ENCODE measurements at regions not wholly inside any gene's neighbourhood (a gene's known extent, or its start where the extent isn't known, plus 50 kb on each side); places are given as distances from the start of the nearest gene placed in this dataset.

DNA sequence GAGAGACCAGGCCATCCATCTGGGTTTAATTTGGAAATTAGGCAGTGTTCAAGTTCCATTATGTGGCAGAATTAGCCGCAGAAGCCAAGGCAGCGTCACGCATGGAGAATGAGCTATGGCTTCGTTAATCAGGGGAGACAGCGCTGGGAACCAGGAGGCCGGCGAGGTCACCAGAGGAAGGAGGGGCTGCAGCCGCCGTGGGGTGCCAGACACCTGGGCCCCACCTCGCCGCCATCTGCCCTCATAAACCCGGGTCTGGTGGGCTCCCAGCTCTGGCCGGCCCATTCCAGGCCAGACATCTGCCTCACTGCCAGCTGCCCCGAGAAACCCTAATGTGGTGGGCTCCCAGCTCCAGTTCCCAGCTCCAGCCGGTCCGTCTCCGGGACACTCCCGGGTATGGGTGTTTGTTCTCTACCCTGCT is 676.9 kb downstream of the BRD1 start:
- H2BK5ac ChIP-seq (ENCODE audit: low read depth, low read length, poor library complexity, severe bottlenecking): no peak overlapping the region
- H3K14ac ChIP-seq (replicated peaks; ENCODE audit: low read depth, low read length): no peak overlapping the region
- H4K91ac ChIP-seq (ENCODE audit: insufficient read depth, low read depth, low read length): no peak overlapping the region
- H2BK15ac ChIP-seq (ENCODE audit: low read depth, low read length): no peak overlapping the region
- 45% methylated on average over 11 of the region's 18 CpGs; no CpG with 5 or more reads in 1 of the 2 experiments for WGBS, 2 experiments (ENCODE audit: extremely low coverage in 2 of 2, insufficient read length in 1 of 2)
- no peak overlapping the region for H3K4me2 ChIP-seq (ENCODE audit: low read depth, low read length)
- H4K8ac ChIP-seq (ENCODE audit: low read depth in 2 of 2, low read length in 2 of 2): no peak overlapping the region
- no peak overlapping the region for H3K18ac ChIP-seq (ENCODE audit: low read depth, low read length)
- no peak overlapping the region for H3K27ac ChIP-seq (ENCODE audit: insufficient read depth, low read length)
- in situ Hi-C loops (cut with MboI; ENCODE audit: low sequenced_read_pairs): no loop called here
- dilution Hi-C loops (cut with HindIII; ENCODE audit: low sequenced_read_pairs, unreplicated experiment): no loop called here
- no peaks in the 10 kb centered on the region for H3K79me1 ChIP-seq (ENCODE audit: low read depth in 1 of 2, low read length in 2 of 2)
- H2AK5ac ChIP-seq (ENCODE audit: low read depth, low read length): no peak overlapping the region
- no peak overlapping the region for H2BK20ac ChIP-seq (ENCODE audit: low read depth, low read length)
- no peak overlapping the region for H2AFZ ChIP-seq (replicated peaks; ENCODE audit: low read length, poor library complexity)
- H2AK9ac ChIP-seq (replicated peaks; ENCODE audit: low read depth, low read length, poor library complexity): no peak overlapping the region
- no peak overlapping the region for H3K56ac ChIP-seq (ENCODE audit: extremely low read depth, insufficient read depth, low read length)
- H3K4ac ChIP-seq (ENCODE audit: low read depth, low read length): no peak overlapping the region
- H3K27me3 ChIP-seq (ENCODE audit: control insufficient read depth, insufficient read depth, low read length): no peaks in the 10 kb centered on the region
- ChIA-PET POLR2A (ENCODE audit: unreplicated experiment) (no interaction called here), CTCF (no interaction called here)
- no peaks in the 10 kb centered on the region for H3K4me1 ChIP-seq (ENCODE audit: control insufficient read depth, insufficient read depth, low read length)
- H2BK120ac ChIP-seq (ENCODE audit: low read depth, low read length): no peak overlapping the region
- H4K20me1 ChIP-seq (ENCODE audit: insufficient read depth, low read length): no peaks in the 10 kb centered on the region
- ATAC-seq (ENCODE audit: low read depth) (no peak), DNase-seq (no peak)
- no peak overlapping the region for H3K4me3 ChIP-seq (ENCODE audit: insufficient read depth, low read depth, low read length)
- H3K36me3 ChIP-seq (ENCODE audit: control insufficient read depth, insufficient read depth, low read length): no peaks in the 10 kb centered on the region
- no peak overlapping the region for H3K9ac ChIP-seq (ENCODE audit: low read depth, low read length)
- intact Hi-C loops (cut with micrococcal nuclease): no loop called here
- TF ChIP-seq SMC3 (IDR thresholded peaks at IDR 0.05; ENCODE audit: low read depth, low read length) (no peak), NFE2L2 (IDR thresholded peaks at IDR 0.05; ENCODE audit: low read depth, low read length) (no peak), MAZ (IDR thresholded peaks at IDR 0.05; ENCODE audit: borderline replicate concordance, low read depth, low read length) (no peak), CEBPB (IDR thresholded peaks at IDR 0.05; ENCODE audit: low read depth, low read length) (no peak), MXI1 (IDR thresholded peaks at IDR 0.05; ENCODE audit: borderline replicate concordance, low read depth, low read length) (no peak), MAFK (IDR thresholded peaks at IDR 0.05; ENCODE audit: low read depth, low read length) (no peak), RCOR1 (IDR thresholded peaks at IDR 0.05; ENCODE audit: insufficient replicate concordance, low read length) (no peak), FOS (IDR thresholded peaks at IDR 0.05; ENCODE audit: low read depth, low read length) (no peak), RFX5 (IDR thresholded peaks at IDR 0.05; ENCODE audit: low read depth, low read length) (no peak), BHLHE40 (IDR thresholded peaks at IDR 0.05; ENCODE audit: low read depth, low read length) (no peak), CHD1 (IDR thresholded peaks at IDR 0.05; ENCODE audit: low read depth, low read length) (no peak)
- TF ChIP-seq, protein P1, sequence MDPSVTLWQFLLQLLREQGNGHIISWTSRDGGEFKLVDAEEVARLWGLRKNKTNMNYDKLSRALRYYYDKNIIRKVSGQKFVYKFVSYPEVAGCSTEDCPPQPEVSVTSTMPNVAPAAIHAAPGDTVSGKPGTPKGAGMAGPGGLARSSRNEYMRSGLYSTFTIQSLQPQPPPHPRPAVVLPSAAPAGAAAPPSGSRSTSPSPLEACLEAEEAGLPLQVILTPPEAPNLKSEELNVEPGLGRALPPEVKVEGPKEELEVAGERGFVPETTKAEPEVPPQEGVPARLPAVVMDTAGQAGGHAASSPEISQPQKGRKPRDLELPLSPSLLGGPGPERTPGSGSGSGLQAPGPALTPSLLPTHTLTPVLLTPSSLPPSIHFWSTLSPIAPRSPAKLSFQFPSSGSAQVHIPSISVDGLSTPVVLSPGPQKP (IDR thresholded peaks at IDR 0.05; ENCODE audit: borderline replicate concordance, low read depth, low read length): no peak
- TF ChIP-seq, protein P2, sequence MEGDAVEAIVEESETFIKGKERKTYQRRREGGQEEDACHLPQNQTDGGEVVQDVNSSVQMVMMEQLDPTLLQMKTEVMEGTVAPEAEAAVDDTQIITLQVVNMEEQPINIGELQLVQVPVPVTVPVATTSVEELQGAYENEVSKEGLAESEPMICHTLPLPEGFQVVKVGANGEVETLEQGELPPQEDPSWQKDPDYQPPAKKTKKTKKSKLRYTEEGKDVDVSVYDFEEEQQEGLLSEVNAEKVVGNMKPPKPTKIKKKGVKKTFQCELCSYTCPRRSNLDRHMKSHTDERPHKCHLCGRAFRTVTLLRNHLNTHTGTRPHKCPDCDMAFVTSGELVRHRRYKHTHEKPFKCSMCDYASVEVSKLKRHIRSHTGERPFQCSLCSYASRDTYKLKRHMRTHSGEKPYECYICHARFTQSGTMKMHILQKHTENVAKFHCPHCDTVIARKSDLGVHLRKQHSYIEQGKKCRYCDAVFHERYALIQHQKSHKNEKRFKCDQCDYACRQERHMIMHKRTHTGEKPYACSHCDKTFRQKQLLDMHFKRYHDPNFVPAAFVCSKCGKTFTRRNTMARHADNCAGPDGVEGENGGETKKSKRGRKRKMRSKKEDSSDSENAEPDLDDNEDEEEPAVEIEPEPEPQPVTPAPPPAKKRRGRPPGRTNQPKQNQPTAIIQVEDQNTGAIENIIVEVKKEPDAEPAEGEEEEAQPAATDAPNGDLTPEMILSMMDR (conservative IDR thresholded peaks at IDR 0.05; ENCODE audit: low read depth, low read length): no peak
- H3K23ac ChIP-seq (ENCODE audit: low read depth, low read length): no peak overlapping the region
- no TSS peak for BruUV-seq (replicated peaks)
- no peak overlapping the region for H4K5ac ChIP-seq (ENCODE audit: low read depth, low read length)
- H3K9me1 ChIP-seq (ENCODE audit: insufficient read depth, low read length): no peaks in the 10 kb centered on the region
- peaks cover 69% of the 10 kb centered on the region for H3K9me3 ChIP-seq (ENCODE audit: control insufficient read depth, insufficient read depth, low read length)

Measured in IMR-90 (cell line).